ENCODE measurements at regions not wholly inside any gene's neighbourhood (a gene's known extent, or its start where the extent isn't known, plus 50 kb on each side); places are given as distances from the start of the nearest gene placed in this dataset.

GRCh38 chr14:38150075-38150474, 57.6 kb upstream of the SSTR1 start:
- H3K4me3 ChIP-seq (ENCODE audit: low read depth in 1 of 2, low read length in 1 of 2), result no peak overlapping the region
- H3K9me3 ChIP-seq, result no peaks in the 10 kb centered on the region
- no peak for TF ChIP-seq CTCF (IDR thresholded peaks at IDR 0.05)
- H3K27me3 ChIP-seq, result no peaks in the 10 kb centered on the region
- no peaks in the 10 kb centered on the region for H3K4me1 ChIP-seq (ENCODE audit: control insufficient read depth in 1 of 2, insufficient read depth in 1 of 2, low read depth in 1 of 2, low read length in 1 of 2)
- no peak overlapping the region for H3K27ac ChIP-seq
- no peaks in the 10 kb centered on the region for H3K36me3 ChIP-seq
